ENCODE measurements at regions not wholly inside any gene's neighbourhood (a gene's known extent, or its start where the extent isn't known, plus 50 kb on each side); places are given as distances from the start of the nearest gene placed in this dataset.
"Not testable (repeated sequence)": the region's sequence is repeated elsewhere in the genome, so short reads cannot be mapped to it uniquely, and the experiment has no call there.

DNA sequence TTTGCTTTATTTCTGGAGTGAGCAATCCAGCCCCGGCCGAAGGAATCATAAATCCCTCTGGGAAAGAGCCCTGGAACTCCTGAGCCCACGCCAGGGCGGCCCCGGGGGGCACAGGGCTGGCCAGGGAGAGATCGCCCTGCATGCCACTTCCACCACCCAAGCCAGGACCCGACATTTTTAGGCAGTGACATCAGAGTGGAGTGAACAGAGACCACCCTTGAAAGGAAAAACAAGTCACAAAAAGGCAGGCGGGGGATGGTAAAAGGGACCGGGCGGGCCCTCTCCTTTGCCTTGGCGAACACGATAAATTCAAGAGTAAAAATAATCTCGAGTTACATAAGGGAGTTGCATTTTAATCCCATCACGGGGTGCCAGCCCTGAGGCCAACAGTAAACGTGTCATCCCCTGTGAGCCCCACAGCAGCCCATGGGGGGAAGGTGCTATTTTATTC, 284.1 kb downstream of the C16orf95 start:
- Histone ChIP-seq H3K9me3 (no peaks in the 10 kb centered on the region), H3K27me3 (no peaks in the 10 kb centered on the region), H3K27ac (peak overlapping the region; percentile 24 to 54), H3K4me3 (peak overlapping the region in 1 of 2 donors; percentile 6), H3K36me3 (no peaks in the 10 kb centered on the region), H3K4me1 (peaks cover 0 to 17% of the 10 kb centered on the region in 2 donors)
- TF ChIP-seq, protein P1, sequence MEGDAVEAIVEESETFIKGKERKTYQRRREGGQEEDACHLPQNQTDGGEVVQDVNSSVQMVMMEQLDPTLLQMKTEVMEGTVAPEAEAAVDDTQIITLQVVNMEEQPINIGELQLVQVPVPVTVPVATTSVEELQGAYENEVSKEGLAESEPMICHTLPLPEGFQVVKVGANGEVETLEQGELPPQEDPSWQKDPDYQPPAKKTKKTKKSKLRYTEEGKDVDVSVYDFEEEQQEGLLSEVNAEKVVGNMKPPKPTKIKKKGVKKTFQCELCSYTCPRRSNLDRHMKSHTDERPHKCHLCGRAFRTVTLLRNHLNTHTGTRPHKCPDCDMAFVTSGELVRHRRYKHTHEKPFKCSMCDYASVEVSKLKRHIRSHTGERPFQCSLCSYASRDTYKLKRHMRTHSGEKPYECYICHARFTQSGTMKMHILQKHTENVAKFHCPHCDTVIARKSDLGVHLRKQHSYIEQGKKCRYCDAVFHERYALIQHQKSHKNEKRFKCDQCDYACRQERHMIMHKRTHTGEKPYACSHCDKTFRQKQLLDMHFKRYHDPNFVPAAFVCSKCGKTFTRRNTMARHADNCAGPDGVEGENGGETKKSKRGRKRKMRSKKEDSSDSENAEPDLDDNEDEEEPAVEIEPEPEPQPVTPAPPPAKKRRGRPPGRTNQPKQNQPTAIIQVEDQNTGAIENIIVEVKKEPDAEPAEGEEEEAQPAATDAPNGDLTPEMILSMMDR (IDR thresholded peaks at IDR 0.05), result no peak
- no peak for DNase-seq (ENCODE audit: low spot score)

DNA sequence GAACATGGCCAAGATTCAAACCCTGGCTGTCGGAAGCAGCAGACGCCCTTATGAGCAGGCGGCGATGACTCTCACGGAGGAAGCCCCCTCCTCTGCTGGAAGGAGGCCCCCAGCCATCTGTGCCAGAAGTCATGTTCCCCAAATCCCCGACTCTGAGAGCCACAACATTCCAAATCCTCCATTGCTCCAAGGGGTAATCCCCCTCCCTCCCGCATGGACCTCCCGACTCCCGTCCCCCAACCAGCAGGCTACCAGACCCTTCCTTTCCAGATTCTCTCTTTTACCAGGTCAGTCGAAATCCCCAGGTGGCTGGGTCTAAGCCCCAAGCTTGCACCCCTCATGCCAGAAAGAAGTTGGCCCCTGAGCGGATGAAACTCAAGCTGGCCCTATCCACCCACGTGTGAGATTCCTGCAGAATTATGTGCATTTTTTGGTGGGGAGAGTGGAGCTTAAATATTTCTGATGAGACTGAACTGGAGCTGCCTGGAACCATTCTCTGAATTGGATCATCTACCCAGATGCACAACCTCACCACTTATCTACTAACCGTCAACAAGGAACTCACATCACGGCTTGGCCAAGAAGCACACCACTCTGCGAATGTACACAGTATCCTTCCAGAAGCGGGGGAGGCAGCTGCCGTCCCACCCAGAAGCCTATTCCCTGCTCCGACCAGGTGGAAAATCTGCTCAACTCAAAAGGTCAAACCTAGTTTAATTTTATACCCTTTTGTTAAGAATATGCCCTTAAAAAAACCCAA, 283.5 kb downstream of the C16orf95 start:
- Histone ChIP-seq H3K27me3 (no peaks in the 10 kb centered on the region), H3K9me3 (no peaks in the 10 kb centered on the region), H3K36me3 (no peaks in the 10 kb centered on the region), H3K4me3 (peak overlapping the region in 1 of 2 donors; percentile 6), H3K27ac (peak overlapping the region; percentile 48 to 54), H3K4me1 (peaks cover 0 to 17% of the 10 kb centered on the region in 2 donors)
- no peak for DNase-seq (ENCODE audit: low spot score)
- TF ChIP-seq, protein P1 (IDR thresholded peaks at IDR 0.05), result no peak

DNA sequence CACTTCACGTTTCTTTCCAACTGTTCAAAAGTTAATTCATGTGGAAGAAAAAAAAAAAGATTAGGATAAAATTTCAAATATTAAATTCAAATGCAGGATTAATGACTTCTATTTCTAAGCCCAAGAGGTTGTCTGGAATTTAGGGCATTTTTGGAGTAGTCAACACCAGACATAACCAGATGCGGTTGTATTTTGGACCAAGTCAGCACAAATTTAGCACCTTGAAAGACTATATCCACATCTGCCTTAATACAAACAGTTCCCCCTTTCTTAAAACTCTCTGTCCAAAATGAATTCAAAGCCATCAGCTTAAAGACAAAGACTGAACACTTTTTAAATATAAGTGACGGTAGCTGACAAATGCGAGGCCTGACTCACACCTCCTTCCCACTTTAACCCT, 282.9 kb downstream of the C16orf95 start:
- H3K9me3 ChIP-seq, result no peaks in the 10 kb centered on the region
- H3K27me3 ChIP-seq, result no peaks in the 10 kb centered on the region
- no peak for DNase-seq (ENCODE audit: low spot score)
- peaks cover 0 to 17% of the 10 kb centered on the region in 2 donors for H3K4me1 ChIP-seq
- no peak overlapping the region for H3K4me3 ChIP-seq
- TF ChIP-seq, protein P1 (IDR thresholded peaks at IDR 0.05), result no peak
- no peak overlapping the region for H3K27ac ChIP-seq
- no peaks in the 10 kb centered on the region for H3K36me3 ChIP-seq

DNA sequence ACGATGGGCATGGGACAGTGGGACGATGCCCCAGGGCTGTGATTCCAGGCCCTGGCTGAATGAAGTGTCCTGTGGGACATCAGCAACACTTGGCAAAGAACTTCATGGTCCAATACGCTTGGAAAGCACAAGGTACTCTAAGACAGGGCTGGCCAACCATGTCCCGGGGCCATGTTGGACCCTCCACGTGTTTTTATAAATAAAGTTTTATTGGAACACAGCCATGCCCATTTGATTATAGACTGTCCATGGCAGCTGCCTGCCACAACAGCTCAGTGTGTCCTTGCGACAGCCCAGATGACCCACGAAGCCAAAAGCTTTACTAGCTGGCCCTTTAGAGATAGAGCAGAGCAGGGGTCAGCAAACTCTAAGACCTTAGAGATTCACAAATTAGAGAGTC, 282.1 kb downstream of the C16orf95 start:
- Histone ChIP-seq H3K27me3 (no peaks in the 10 kb centered on the region), H3K36me3 (no peaks in the 10 kb centered on the region), H3K27ac (no peak overlapping the region), H3K4me3 (no peak overlapping the region), H3K4me1 (peaks cover 0 to 17% of the 10 kb centered on the region in 2 donors), H3K9me3 (no peaks in the 10 kb centered on the region)
- TF ChIP-seq, protein P1 (IDR thresholded peaks at IDR 0.05), result no peak
- no peak for DNase-seq (ENCODE audit: low spot score)

DNA sequence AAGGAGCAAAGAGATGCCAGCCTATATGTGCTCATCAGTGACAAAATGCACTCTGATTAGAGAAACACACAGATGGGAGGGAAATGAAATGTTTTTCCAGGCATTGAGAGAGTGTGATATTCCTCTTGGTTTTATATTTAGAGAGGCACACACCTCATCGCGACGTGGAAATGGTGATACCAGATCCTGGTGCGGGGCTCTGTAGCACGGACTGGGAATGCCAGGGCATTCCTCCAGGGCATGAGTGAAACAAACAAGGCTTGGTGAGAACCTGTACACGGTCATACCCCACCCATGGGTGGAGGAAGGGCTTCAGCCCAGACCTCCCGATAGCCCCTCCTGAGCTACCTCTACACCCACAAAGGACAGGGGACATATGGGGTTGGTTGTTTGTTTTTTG, 280.2 kb downstream of the C16orf95 start:
- Histone ChIP-seq H3K36me3 (no peaks in the 10 kb centered on the region), H3K4me1 (peaks cover 0 to 17% of the 10 kb centered on the region in 2 donors), H3K9me3 (no peaks in the 10 kb centered on the region), H3K27ac (no peak overlapping the region), H3K27me3 (no peaks in the 10 kb centered on the region), H3K4me3 (no peak overlapping the region)
- DNase-seq (ENCODE audit: low spot score), result no peak
- TF ChIP-seq, protein P1 (IDR thresholded peaks at IDR 0.05), result no peak

DNA sequence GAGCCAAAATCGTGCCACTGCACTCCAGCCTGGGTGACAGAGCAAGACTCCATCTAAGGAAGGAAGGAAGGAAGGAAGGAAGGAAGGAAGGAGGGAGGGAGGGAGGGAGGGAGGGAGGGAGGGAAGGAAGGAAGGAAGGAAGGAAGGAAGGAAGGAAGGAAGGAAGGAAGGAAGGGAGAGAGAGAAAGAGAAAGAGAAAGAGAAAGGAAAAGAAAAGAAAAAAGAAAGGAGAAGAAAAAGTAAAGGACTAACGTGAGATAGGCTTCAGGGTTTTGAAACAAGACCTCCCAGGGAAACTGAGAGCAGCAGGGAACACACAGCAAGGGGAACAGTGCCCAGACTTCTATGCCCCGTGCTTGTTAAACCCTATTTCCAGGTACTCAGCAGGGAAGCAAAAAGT, 278.7 kb downstream of the C16orf95 start:
- not testable (repeated sequence) for H3K4me3 ChIP-seq; H3K9me3 ChIP-seq; H3K36me3 ChIP-seq; DNase-seq (ENCODE audit: low spot score); H3K27me3 ChIP-seq; H3K27ac ChIP-seq
- H3K4me1 ChIP-seq, result peaks cover 0 to 21% of the 10 kb centered on the region in 2 donors
